Mammary epithelial cell (primary cell): ENCODE measurements at regions not wholly inside any gene's neighbourhood (a gene's known extent, or its start where the extent isn't known, plus 50 kb on each side); places are given as distances from the start of the nearest gene placed in this dataset.

Source experiments
- EZH2 ChIP-seq: IDR thresholded peaks from 2 replicates; pipeline ENCODE4 v1.6.1; 2012; ENCODE audit warnings: low read length, inconsistent platforms, borderline replicate concordance
- TF ChIP-seq, protein P1 (sequence below), 2 donors: IDR thresholded peaks in 1 of 2; conservative IDR thresholded peaks in 1 of 2; 2 replicates each; pipeline ENCODE4 v1.5.1; 2011 to 2012; ENCODE audit warnings: inconsistent platforms in 2 of 2, low read length in 2 of 2, mild to moderate bottlenecking in 2 of 2, control low read depth in 1 of 2, low read depth in 1 of 2; ENCODE audit not compliant: insufficient read depth in 1 of 2; ENCODE audit errors: extremely low read depth in 1 of 2

DNA sequence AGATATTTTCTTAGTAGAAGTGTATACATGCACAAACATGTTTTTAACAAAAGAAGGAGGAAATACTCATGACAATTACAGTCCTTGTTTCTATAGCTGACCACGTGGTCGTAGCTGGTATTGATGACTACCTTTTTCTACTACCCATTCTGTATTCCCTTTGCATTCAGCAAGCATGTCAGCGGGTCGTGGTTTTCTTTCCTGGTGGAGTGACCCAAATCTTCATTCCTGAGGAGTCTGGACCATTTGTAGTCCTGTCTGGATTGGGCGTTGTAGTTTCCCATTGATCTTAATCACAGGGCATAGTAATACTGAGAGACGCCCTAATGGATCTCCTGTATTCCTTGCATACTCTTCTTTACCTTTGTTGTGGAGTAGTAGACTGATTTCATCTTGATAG lies 472.1 kb upstream of the RGS6 start:
- TF ChIP-seq, protein P1, sequence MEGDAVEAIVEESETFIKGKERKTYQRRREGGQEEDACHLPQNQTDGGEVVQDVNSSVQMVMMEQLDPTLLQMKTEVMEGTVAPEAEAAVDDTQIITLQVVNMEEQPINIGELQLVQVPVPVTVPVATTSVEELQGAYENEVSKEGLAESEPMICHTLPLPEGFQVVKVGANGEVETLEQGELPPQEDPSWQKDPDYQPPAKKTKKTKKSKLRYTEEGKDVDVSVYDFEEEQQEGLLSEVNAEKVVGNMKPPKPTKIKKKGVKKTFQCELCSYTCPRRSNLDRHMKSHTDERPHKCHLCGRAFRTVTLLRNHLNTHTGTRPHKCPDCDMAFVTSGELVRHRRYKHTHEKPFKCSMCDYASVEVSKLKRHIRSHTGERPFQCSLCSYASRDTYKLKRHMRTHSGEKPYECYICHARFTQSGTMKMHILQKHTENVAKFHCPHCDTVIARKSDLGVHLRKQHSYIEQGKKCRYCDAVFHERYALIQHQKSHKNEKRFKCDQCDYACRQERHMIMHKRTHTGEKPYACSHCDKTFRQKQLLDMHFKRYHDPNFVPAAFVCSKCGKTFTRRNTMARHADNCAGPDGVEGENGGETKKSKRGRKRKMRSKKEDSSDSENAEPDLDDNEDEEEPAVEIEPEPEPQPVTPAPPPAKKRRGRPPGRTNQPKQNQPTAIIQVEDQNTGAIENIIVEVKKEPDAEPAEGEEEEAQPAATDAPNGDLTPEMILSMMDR (conservative IDR thresholded peaks at IDR 0.05 in 1 of 2, IDR thresholded peaks at IDR 0.05 in 1 of 2; ENCODE audit: extremely low read depth in 1 of 2, insufficient read depth in 1 of 2, low read depth in 1 of 2, low read length in 2 of 2) = no peak
- no peak for TF ChIP-seq EZH2
